ENCODE measurements at regions not wholly inside any gene's neighbourhood (a gene's known extent, or its start where the extent isn't known, plus 50 kb on each side); places are given as distances from the start of the nearest gene placed in this dataset.
"Not testable (repeated sequence)": the region's sequence is repeated elsewhere in the genome, so short reads cannot be mapped to it uniquely, and the experiment has no call there.

GRCh38 chr21:15281714-15282113, 216.9 kb upstream of the NRIP1 start:
- no peak for DNase-seq

- DNase-seq, result peak; percentile 39
Observed at GRCh38 chr21:15282665-15283064, 217.9 kb upstream of the NRIP1 start.

GRCh38 chr21:15283138-15283537, 218.3 kb upstream of the NRIP1 start:
- no peak for DNase-seq

- peak; percentile 23 for DNase-seq
Observed at GRCh38 chr21:15283789-15284188, 219.0 kb upstream of the NRIP1 start.

DNA sequence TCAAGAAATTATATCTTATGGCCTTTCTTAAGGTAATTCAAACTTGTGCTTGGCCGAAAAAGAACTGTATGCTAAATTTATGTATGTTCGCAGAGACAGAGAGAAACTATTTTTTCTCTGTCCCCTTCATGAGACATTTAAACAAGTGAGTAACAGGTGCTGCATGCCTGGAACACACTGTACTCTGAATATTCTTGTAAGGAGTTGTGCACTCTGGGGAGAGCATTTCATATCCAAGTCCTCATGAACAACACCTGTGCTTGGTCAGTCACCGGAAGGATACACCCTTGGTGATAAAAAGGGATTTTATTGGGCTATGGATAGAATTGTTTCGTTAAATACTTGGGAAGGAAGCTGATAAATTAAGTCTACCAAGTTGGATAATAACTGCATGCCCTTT, 220.8 kb upstream of the NRIP1 start:
- no peak for DNase-seq

DNA sequence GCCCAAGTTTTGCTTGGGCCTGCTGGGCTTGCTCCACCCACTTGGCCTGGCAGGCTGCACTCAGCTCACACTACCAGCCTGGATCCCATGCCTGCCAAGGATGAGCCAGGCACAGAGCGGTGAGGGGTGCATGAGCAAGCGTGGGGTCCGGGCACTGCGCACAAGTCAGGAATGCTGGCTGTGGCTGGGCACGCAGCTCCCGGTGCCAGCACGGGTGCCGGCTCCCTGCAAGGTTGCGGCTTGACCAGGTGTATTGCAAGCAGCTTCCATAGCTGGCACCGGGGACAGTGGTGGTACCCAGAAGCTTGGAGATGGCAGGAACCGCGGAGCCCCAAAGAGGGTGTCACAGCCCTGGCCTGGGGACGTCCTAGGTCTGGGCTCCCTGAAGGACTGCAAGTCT, 224.4 kb upstream of the NRIP1 start:
- no peak for DNase-seq

- peak; percentile 83 for DNase-seq
Observed at GRCh38 chr21:15289896-15290841, 225.4 kb upstream of the NRIP1 start.

DNA sequence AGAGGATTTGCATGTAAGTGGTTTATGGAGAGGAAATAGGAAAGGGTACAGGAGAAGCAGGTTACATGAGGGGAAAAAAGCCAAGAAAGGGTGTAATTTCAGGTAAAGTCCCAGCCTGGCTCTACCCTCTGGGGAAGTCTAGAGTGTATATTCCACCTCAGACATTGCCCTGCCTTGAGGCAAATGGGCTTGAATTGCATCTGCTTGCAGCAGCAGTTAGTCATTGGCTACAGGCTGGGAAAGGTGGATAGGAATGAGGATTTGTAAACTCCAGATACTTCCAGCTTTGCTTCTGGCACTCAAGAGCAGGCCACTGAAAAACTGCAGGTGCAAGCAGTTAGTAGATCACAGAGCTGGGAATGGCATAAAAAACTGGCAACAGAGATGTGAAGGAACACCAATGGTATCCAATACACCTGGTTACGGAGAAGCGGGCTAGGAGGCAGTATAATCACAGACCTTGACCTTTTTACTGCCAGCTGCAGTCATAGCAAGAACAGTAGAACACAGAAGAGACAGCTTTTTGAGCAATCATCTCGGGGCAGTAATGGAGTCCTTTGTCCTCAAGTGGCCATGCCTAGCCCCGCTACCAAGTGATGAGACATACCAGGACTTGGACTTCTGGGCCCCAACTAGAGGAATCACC, 226.9 kb upstream of the NRIP1 start:
- no peak for DNase-seq

GRCh38 chr21:15293240-15293639, 228.4 kb upstream of the NRIP1 start:
- DNase-seq, result no peak

GRCh38 chr21:15295875-15296274, 231.1 kb upstream of the NRIP1 start:
- DNase-seq, result no peak

DNA sequence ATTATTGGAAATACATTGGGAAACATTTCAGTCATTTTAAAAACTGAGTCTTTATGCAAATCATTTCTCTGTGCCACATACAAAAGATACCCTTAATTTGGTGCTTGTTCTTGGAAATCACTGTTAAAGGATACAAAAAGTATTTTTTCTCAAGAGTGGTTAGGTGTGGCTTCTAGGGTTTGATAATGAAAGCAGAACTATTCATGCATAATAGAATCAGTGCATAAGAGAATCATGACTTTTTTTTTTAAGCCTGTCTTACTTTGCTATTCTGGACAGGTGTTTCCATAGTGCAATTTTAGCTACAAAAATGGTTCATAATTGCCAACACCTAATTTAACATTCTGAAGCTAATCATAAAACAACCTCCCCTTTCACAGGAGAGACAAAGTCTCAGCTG, 233.0 kb upstream of the NRIP1 start:
- DNase-seq, result no peak

GRCh38 chr21:15298306-15298705, 233.5 kb upstream of the NRIP1 start:
- DNase-seq, result no peak

DNA sequence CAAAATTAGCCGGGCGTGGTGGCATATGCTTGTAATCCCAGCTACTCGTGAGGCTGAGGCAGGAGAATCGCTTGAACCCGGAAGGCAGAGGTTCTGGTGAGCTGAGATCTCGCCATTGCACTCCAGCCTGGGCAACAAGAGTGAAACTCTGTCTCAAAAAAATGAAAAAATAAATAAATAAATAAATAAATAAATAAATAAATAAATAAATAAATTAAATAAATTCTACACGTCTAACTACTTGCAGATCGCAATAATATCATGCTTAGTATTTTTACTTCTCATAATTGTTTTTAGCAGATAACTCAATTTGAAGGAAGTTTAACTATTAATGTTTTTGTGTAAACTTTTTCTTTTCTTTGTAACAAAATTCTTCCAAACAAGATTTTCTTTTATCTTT, 234.0 kb upstream of the NRIP1 start:
- DNase-seq, result not testable (repeated sequence)

GRCh38 chr21:15300131-15300530, 235.3 kb upstream of the NRIP1 start:
- DNase-seq, result no peak

DNA sequence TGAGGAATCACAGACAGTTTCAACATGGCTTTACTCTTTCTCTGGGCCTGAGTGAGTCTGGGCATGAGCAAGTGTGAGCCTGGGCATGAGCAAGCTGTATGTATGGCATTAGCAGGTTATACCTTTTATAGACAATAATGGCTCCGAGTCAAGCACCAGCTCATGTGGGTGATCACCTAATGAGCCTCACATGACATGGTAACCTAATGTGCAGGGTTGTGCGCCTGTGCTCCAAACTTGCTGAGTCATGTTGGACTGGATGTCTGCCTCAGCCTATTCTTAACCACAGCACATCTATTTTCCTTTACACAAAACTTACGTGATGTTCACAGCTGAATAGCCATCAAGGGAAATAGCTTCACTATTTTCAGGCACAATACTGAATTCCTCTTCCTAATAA, 236.2 kb upstream of the NRIP1 start:
- DNase-seq, result no peak

- DNase-seq, result no peak
Observed at GRCh38 chr21:15301736-15302135, 236.9 kb upstream of the NRIP1 start.

GRCh38 chr21:15306271-15306670, 241.5 kb upstream of the NRIP1 start:
- no peak for DNase-seq

DNA sequence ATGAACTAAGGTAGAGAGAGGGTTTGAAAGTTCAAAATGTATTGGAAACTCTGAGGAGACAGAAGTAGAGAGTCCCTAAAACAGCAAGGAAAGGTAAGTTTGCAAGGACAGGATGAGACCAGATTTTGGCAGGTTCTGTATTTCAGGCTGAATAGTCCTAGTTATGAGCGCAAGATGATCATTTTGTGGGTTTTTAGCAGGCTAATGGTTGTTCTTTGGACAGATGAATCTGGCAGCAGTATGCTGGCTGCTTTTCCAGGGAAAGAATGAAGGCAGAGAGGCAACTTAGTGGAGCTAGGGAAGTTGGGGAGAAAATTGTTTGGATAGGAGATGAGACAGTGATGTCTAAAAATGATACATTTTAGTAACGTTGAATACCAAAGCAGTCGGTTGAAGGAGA, 243.5 kb upstream of the NRIP1 start:
- DNase-seq, result no peak

GRCh38 chr21:15309022-15309590, 244.3 kb upstream of the NRIP1 start:
- no peak for DNase-seq

DNA sequence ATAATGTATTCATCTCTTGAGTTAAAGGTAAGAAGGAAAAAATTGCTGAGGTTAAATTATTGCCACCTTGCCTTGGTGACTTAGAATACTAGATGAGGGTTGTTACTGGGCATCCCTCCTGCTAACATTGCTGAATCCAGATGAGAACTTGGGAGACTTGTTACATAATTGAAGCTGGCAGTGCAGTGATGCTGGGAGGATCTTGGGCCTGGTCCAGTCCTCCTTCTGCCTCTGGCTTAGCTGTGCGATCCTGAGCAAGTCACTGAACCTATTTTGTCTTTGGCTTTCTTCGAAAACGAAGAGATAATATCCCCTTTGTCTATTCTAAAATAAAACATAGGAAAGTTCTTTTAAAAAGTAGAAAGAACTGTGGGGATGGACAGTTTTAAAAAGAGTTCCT, 244.9 kb upstream of the NRIP1 start:
- no peak for DNase-seq

GRCh38 chr21:15311510-15311909, 246.7 kb upstream of the NRIP1 start:
- DNase-seq, result no peak

DNA sequence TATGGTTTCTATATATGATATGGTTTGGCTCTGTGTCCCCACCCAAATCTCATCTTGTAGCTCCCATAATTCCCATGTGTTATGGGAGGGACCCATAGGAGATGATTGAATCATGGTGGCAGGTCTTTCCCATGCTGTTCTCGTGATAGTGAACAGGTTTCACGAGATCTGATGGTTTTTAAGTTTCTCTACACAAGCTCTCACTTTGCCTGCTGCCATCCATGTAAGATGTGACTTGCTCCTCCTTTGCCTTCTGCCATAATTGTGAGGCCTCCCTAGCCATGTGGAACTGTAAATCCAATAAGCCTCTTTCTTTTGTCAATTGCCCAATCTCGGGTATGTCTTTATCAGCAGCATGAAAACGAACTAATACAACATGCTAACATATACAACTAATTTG, 252.2 kb upstream of the NRIP1 start:
- not testable (repeated sequence) for DNase-seq

DNA sequence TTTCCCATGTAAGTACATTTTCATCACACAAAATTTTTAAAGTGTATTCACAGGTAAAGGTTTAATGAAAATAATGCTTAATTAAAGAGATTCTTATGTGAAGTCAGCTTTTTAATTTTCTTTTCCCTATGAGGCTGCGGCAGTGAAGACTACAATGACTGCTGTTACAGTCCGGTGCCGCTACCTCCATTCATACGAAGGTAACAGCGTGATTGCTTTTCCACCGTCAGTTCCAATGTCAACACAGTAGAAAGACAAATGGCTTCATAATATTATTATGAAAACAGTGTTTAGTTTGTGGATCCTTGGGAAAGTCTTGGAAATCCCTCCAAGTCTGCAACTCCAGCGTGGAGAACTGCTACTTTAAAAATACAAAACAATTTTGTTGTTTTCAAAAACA, 254.9 kb upstream of the NRIP1 start:
- peak; percentile 36 for DNase-seq

DNA sequence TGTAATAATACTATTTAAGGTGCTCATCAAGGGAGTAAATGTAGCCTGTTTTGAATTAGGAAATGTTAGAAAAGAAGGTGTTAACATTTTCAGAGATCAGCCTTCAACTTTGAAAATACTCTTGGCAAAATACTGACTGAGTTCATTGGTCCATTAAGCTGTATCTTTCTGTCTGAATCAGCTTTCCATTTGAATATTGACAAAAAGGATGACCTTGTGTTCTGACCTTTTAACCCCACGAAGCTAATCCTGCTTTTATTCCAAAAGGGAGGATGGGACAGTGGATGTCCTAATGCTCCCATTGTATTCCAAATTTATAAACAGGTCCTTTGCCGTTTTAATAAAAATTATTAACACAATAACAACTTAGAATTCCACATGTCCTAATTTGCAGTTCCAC, 259.7 kb upstream of the NRIP1 start:
- DNase-seq, result no peak
